Loucy (cell line): ENCODE measurements at regions not wholly inside any gene's neighbourhood (a gene's known extent, or its start where the extent isn't known, plus 50 kb on each side); places are given as distances from the start of the nearest gene placed in this dataset.

ENCODE experiments used
- EZH2phosphoT487 ChIP-seq: fragments of 200-600 bp; IDR thresholded peaks from 2 replicates; pipeline ENCODE4 v1.6.1; 2018; ENCODE audit warnings: antibody characterized with exemption, mild to moderate bottlenecking, moderate library complexity, borderline replicate concordance
- TF ChIP-seq, protein P1 (sequence below): fragments of 200-600 bp; sonication (generic); conservative IDR thresholded peaks from 2 replicates; pipeline ENCODE4 v1.5.1; 2014; ENCODE audit warnings: mild to moderate bottlenecking, antibody characterized with exemption, low read length

DNA sequence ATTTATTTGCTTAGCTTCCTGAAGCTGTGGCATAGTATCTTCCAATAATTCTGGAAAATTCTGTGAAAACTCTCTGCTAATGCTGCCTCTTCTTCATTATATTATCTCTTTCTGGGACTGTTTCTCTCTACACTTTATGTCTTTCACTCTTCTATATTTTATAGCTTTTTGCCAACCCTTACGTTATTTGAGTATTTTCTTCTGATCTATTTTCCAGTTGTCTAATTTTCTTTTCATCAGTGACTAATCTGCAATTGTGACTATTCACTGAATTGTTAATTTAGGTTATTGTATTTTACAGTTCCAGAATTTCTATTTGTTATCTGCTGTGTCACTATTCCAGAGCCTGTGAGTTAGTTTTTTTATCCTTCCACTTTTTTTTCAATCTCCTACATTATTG, 273.4 kb upstream of the PHYHIPL start:
- TF ChIP-seq, protein P1, sequence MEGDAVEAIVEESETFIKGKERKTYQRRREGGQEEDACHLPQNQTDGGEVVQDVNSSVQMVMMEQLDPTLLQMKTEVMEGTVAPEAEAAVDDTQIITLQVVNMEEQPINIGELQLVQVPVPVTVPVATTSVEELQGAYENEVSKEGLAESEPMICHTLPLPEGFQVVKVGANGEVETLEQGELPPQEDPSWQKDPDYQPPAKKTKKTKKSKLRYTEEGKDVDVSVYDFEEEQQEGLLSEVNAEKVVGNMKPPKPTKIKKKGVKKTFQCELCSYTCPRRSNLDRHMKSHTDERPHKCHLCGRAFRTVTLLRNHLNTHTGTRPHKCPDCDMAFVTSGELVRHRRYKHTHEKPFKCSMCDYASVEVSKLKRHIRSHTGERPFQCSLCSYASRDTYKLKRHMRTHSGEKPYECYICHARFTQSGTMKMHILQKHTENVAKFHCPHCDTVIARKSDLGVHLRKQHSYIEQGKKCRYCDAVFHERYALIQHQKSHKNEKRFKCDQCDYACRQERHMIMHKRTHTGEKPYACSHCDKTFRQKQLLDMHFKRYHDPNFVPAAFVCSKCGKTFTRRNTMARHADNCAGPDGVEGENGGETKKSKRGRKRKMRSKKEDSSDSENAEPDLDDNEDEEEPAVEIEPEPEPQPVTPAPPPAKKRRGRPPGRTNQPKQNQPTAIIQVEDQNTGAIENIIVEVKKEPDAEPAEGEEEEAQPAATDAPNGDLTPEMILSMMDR, result no peak
- TF ChIP-seq EZH2phosphoT487, result no peak
